Activated T-cell treated with anti-CD3 and anti-CD28 coated beads for 4 hours (primary cell): ENCODE measurements at regions not wholly inside any gene's neighbourhood (a gene's known extent, or its start where the extent isn't known, plus 50 kb on each side); places are given as distances from the start of the nearest gene placed in this dataset.

Source experiments
- DNase-seq: peaks from one replicate; pipeline ENCODE4 v3.0.0-alpha.2; 2020

DNA sequence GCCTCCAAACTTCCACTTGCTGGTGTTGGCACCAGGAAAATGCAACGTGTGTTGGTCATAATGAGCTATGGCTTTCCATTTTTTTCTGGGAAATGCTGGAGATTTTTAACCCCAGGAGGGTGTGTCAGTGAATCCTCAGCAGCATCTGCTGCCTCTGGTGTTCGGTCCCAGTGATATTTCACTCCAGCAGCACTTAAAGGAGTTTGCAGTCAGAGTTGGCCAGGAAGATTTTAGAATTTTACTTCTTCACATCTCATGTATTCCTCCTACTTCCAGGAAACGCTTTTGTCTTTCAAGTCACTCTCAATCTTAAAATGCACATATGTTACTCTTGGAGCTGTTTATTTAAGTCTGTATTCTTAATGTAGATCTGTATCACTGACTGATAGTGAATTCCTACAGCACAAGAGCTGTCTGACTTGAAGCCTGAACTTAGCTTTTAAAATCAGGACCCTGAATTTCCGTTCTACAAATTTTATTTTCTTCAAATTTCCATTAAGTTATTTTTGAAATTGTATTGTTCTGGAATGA is 903.4 kb upstream of the SLC10A2 start:
- DNase-seq: no peak

- no peak for DNase-seq
These were observed 899.5 kb upstream of the SLC10A2 start for GRCh38 chr13:103965506-103966243.

DNA sequence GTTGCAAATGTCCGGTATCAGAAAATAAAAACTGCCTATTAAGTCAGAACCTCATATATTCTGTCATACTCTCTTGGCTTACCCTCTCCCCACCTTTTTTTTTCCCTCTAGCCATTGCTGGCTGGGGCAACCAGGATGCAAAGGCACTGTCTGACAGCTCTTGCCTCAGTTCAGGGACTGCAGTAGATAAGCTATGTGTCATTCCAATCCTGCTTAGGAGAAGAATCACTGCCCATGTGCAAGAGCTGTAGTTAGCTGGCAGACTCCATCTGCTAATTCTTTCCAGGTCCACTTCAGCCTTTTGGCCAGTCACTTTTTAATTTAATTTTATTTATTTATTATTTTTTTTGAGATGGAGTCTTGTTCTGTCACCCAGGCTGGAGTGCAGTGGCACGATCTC is 895.6 kb upstream of the SLC10A2 start:
- DNase-seq: no peak

- no peak for DNase-seq
These were observed 894.9 kb upstream of the SLC10A2 start for GRCh38 chr13:103961129-103961528.

- DNase-seq: no peak
These were observed 893.8 kb upstream of the SLC10A2 start for GRCh38 chr13:103960001-103960400.

- DNase-seq: no peak
These were observed 892.5 kb upstream of the SLC10A2 start for GRCh38 chr13:103958691-103959090.

DNA sequence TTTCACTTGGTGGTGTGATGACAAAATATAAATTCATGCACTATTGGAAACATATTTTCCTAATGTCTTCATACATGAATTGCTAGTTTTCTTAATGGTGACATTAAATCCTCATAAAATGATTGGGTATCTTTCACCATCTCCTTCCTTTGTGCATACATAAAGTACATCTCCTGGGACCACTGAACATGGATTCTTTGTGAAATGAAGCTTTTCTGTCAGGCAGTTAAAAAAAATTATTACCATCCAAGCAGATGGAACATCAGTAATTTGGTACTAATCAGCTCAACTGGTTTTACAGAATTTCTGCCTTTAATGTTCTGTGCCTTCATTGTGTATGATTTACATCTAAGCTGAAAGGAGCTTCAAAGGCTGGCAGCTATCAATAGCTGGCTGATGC is 891.7 kb upstream of the SLC10A2 start:
- no peak for DNase-seq

GRCh38 chr13:103953859-103954258 is 887.6 kb upstream of the SLC10A2 start:
- DNase-seq: no peak

DNA sequence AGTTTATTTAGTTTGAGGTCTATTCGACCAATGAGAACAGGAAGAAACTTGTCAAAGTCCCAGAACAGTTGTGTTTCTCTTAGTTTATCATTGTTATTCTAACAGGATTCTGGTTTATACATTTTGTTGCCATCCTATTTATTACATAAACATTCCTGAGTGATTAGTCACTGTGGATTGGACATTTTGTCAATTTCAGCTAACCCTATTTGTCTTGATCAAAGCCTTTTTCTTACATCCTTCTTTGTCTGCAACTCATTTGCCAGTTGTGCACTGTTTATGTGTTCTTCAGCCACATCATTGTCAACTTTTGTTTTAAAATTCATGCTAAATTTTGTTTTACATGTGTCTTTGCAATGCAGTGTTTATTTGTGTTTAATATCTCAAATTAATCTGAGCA is 886.0 kb upstream of the SLC10A2 start:
- DNase-seq: no peak

DNA sequence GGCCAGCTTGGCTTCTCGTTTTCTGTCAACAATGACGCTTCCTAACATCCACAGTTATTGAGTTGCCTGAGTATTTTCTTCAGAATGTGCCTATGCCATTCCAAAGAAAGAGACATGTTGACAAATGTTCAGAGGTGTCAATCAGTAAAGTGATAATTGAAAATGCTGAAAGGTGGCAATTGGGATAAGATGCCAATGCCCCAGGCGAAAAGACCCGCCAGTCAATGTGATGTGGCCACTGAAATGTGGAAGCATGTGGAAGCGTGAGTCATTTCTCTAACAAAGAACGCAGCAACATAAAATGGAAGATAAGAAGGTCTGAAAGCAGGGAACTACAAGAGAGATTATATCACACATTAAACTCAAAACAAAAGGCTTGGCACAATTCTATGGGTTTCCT is 882.2 kb upstream of the SLC10A2 start:
- no peak for DNase-seq

GRCh38 chr13:103945836-103946235 is 879.6 kb upstream of the SLC10A2 start:
- no peak for DNase-seq

GRCh38 chr13:103941506-103942140 is 875.4 kb upstream of the SLC10A2 start:
- DNase-seq: no peak

DNA sequence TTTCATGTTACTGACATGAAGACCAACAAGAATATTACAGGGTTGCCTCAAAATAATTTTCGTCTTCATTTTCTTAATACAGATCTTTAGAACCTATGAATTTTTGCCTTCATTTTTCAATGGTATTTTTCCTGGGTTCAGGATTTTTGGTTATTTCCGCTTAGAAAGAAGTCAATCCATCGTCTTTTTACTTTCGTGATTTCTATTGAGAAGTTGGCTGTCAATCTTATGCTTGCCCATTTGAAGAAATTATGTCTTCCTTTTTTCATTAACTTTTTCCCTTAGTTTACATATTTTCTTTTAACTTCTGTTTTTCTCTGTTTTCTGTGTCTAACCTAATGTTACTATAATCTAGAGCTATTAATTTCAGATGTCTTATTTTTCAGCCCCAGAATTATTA is 868.9 kb upstream of the SLC10A2 start:
- no peak for DNase-seq

DNA sequence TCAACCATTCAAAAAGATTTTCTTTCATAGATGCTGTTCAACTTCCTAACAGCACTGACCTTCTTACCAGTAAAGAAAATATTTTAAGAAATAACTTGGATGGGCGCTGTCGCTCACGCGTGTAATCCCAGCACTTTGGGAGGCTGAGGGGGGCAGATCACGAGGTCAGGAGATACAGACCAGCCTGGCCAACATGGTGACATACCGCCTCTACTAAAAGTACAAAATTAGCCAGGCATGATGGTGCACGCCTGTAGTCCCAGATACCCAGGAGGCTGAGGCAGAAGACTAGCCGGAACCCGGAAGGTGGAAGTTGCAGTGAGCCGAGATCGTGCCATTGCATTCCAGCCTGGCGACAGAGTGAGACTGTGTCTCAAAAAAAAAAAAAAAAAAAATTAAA is 865.7 kb upstream of the SLC10A2 start:
- no peak for DNase-seq

DNA sequence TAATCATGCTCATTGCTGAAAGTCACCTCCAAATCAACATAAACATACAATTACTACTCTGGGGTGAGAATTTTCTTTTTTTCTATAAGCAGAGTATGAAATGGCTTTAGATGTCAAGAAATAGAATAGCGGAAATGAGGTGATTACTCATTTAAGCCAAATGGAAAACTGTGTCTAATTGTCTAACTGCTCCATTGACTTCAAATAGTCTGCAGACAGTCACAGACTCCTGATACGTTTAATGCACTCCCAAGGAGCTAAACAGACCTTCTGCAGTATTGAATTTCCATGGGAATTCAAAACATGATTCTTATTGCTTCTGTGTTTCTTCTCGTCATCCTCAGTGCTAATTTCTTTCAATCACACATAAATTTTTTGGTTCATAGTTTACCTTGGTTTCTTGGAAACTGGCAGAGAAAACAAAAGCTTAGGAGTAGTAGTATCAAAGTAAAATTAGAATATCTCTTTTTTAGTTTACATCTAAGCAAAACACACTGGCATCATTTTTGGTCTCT is 865.2 kb upstream of the SLC10A2 start:
- no peak for DNase-seq

GRCh38 chr13:103926118-103926517 is 859.9 kb upstream of the SLC10A2 start:
- DNase-seq: no peak

DNA sequence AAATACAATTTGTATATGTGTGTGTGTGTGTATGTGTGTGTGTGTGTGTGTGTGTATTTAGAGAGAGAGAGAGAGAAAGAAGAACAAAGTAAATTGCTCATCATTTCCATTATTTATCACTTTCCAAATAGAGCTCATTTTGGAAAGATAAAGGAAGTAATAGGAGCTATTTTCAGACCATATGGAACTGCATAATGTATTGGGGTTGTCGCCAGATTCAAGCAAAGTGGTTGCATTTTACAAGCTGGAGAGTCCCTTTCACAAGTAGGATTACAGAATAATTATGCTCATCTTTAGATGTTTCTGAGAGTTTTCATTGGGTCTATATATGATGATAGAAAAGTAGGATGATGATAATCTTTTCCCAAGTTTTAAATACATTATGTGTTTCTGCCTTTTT is 842.7 kb upstream of the SLC10A2 start:
- DNase-seq: no peak

DNA sequence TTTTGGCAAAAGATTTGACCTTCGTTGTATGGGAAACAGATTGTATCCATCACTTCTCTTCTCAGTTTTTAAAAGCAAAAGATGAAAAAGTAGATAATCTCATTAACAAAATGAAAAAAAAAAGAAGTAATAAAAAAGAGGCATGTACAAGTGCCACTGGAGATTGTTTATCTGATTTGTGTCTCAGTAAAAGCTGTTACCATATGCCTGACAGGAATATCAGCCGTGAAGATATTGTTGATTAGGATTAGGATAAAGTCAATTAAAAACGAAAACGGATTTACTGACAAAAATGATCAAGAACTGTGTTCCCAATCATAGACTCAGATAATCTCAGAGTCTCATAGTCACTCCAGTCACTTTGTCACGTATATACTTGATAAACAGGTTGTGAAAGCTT is 842.1 kb upstream of the SLC10A2 start:
- DNase-seq: no peak

GRCh38 chr13:103903790-103904189 is 837.6 kb upstream of the SLC10A2 start:
- no peak for DNase-seq

DNA sequence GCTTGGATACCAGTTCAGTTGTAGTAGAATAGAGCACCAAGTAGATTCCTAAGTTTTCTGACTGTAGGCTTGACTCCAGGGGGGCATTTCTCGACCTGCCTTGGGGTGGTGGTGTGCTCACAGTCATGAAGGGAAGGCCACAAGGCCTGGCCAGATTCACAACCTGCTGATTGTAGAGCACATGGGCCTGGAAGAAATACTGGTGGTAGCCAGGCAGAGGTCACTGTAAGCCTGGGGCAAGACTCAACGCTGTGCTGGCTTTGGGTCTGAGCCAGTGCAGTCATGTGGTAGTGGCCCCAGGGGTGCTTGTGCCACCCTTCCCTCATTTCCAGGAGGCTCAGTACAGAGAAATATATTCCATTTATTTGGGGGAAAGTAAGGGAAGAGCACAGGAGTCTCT is 832.3 kb upstream of the SLC10A2 start:
- DNase-seq: no peak

DNA sequence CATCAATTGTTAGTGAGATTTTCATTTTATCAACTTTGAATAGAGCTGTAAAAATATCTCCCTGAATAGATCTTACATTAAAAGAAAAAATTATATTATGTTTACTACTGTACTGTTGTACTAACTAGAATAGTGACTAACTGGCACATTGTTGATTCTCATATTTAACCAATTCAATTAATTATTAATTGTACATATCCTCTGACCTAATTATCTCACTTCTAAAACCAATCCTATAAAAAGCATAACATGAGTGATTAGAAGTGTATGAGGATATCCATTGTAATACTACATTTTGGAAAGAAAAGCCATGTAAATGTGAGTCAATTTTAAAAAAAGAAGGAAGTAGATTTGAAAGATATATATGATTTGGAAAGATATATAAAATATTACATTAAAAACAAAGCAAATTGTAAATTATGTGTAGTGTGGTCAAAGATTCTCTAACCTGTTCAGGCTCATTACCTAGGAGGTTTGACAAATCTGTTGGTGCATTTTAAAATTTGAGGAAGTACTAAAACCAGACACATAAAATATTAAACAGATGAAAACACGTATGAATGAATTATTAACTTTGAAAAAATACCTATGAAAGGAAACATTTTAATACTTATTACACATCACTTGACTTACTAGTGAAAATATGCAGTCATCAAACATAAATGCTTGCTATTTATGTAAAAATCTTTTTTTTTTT is 829.8 kb upstream of the SLC10A2 start:
- DNase-seq: no peak

DNA sequence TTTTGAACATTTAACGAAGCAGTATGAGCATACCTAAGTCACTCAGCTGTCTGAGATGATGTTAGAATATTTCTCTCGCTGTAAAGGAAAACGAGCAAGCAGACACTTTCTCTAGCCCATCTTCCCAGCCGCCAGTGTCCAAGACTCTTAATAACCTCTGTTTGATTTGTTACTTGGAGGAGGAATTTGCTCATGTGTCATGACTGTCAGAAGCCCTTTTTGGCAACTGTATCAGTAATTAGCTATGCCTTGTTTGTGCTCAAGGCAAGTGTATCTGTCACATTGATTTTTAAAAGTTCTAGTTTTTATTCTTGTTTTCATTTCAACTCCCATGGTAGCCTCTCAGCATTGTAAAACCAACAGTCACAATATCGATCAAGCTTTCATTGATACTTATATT is 828.4 kb upstream of the SLC10A2 start:
- DNase-seq: no peak

- DNase-seq: no peak
These were observed 818.0 kb upstream of the SLC10A2 start for GRCh38 chr13:103884101-103884723.
